ENCODE measurements at regions not wholly inside any gene's neighbourhood (a gene's known extent, or its start where the extent isn't known, plus 50 kb on each side); places are given as distances from the start of the nearest gene placed in this dataset.

GRCh38 chrX:77160301-77160700, 286.9 kb upstream of the FGF16 start:
- TF ChIP-seq RAD21 (IDR thresholded peaks at IDR 0.05) (peak in 1 of 2 donors; percentile 44), RXRA (IDR thresholded peaks at IDR 0.05) (no peak)
- Histone ChIP-seq H3K9me3 (ENCODE audit: control insufficient read depth in 4 of 4, low read length in 3 of 4) (peaks cover 0 to 5% (median 0%) of the 10 kb centered on the region in 4 donors), H3K27me3 (ENCODE audit: control insufficient read depth in 4 of 4, insufficient read depth in 4 of 4, low read length in 3 of 4) (no peaks in the 10 kb centered on the region), H3K36me3 (ENCODE audit: control insufficient read depth in 4 of 4, insufficient read depth in 3 of 4, low read depth in 1 of 4, low read length in 3 of 4) (no peaks in the 10 kb centered on the region), H3K4me3 (ENCODE audit: low read depth in 1 of 3, low read length in 3 of 3) (no peak overlapping the region), H3K9ac (ENCODE audit: low read depth in 1 of 2, low read length in 2 of 2) (no peak overlapping the region), H3K27ac (ENCODE audit: low read depth in 1 of 2, low read length in 2 of 2) (no peak overlapping the region), H3K4me1 (ENCODE audit: control insufficient read depth in 4 of 4, insufficient read depth in 4 of 4, low read length in 3 of 4) (no peaks in the 10 kb centered on the region)
- no peak for DNase-seq (ENCODE audit: low spot score)
- whole genome bisulfite sequencing, result 23% methylated on average over 2 of the region's 2 CpGs

- TF ChIP-seq EGR1 (IDR thresholded peaks at IDR 0.05; ENCODE audit: low read depth in 2 of 2), result no peak
- peak in 1 of 2 donors; percentile 31 for TF ChIP-seq RAD21 (IDR thresholded peaks at IDR 0.05)
- no peak for TF ChIP-seq NR2F2 (IDR thresholded peaks at IDR 0.05)
- peak in 1 of 2 donors; percentile 52 for TF ChIP-seq RXRA (IDR thresholded peaks at IDR 0.05)
- TF ChIP-seq, protein P1, sequence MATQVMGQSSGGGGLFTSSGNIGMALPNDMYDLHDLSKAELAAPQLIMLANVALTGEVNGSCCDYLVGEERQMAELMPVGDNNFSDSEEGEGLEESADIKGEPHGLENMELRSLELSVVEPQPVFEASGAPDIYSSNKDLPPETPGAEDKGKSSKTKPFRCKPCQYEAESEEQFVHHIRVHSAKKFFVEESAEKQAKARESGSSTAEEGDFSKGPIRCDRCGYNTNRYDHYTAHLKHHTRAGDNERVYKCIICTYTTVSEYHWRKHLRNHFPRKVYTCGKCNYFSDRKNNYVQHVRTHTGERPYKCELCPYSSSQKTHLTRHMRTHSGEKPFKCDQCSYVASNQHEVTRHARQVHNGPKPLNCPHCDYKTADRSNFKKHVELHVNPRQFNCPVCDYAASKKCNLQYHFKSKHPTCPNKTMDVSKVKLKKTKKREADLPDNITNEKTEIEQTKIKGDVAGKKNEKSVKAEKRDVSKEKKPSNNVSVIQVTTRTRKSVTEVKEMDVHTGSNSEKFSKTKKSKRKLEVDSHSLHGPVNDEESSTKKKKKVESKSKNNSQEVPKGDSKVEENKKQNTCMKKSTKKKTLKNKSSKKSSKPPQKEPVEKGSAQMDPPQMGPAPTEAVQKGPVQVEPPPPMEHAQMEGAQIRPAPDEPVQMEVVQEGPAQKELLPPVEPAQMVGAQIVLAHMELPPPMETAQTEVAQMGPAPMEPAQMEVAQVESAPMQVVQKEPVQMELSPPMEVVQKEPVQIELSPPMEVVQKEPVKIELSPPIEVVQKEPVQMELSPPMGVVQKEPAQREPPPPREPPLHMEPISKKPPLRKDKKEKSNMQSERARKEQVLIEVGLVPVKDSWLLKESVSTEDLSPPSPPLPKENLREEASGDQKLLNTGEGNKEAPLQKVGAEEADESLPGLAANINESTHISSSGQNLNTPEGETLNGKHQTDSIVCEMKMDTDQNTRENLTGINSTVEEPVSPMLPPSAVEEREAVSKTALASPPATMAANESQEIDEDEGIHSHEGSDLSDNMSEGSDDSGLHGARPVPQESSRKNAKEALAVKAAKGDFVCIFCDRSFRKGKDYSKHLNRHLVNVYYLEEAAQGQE (IDR thresholded peaks at IDR 0.05), result no peak
- TF ChIP-seq, protein P2, sequence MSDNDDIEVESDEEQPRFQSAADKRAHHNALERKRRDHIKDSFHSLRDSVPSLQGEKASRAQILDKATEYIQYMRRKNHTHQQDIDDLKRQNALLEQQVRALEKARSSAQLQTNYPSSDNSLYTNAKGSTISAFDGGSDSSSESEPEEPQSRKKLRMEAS (IDR thresholded peaks at IDR 0.05), result peak; percentile 23
- TF ChIP-seq HNF4G (IDR thresholded peaks at IDR 0.05), result no peak
- no peak for TF ChIP-seq FOXA1 (IDR thresholded peaks at IDR 0.05)
- peak; percentile 24 for TF ChIP-seq FOXA2 (IDR thresholded peaks at IDR 0.05)
- TF ChIP-seq ZBTB33 (IDR thresholded peaks at IDR 0.05), result peak; percentile 17
- TF ChIP-seq, protein P3, sequence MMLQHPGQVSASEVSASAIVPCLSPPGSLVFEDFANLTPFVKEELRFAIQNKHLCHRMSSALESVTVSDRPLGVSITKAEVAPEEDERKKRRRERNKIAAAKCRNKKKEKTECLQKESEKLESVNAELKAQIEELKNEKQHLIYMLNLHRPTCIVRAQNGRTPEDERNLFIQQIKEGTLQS (IDR thresholded peaks at IDR 0.05), result no peak
- no peak for TF ChIP-seq CTCF (IDR thresholded peaks at IDR 0.05; ENCODE audit: low read depth, low read length, missing input control)
- peak; percentile 73 to 81 for TF ChIP-seq HNF4A (conservative IDR thresholded peaks at IDR 0.05)
- peak; percentile 64 for TF ChIP-seq YY1 (IDR thresholded peaks at IDR 0.05)
- peak in 1 of 2 donors; percentile 23 for TF ChIP-seq JUND (IDR thresholded peaks at IDR 0.05)
- no peak for TF ChIP-seq GABPA (IDR thresholded peaks at IDR 0.05 in 1 of 2, conservative IDR thresholded peaks at IDR 0.05 in 1 of 2)
- no peak for TF ChIP-seq TAF1 (conservative IDR thresholded peaks at IDR 0.05)
- TF ChIP-seq SP1 (IDR thresholded peaks at IDR 0.05), result no peak
- H3K36me3 ChIP-seq (ENCODE audit: control insufficient read depth in 4 of 4, insufficient read depth in 3 of 4, low read depth in 1 of 4, low read length in 3 of 4), result no peaks in the 10 kb centered on the region
- WGBS, result 92% methylated on average over 1 of the region's 1 CpG
Measured at GRCh38 chrX:77162777-77163176, 284.4 kb upstream of the FGF16 start.

More at GRCh38 chrX:77162777-77163176, 284.4 kb upstream of the FGF16 start:
- H3K4me1 ChIP-seq (ENCODE audit: control insufficient read depth in 4 of 4, insufficient read depth in 4 of 4, low read length in 3 of 4), result no peaks in the 10 kb centered on the region
- no peak overlapping the region for H3K9ac ChIP-seq (ENCODE audit: low read depth in 1 of 2, low read length in 2 of 2)
- H3K9me3 ChIP-seq (ENCODE audit: control insufficient read depth in 4 of 4, low read length in 3 of 4), result peaks cover 0 to 5% (median 0%) of the 10 kb centered on the region in 4 donors
- H3K4me3 ChIP-seq (ENCODE audit: low read depth in 1 of 3, low read length in 3 of 3), result no peak overlapping the region
- DNase-seq (ENCODE audit: low spot score), result no peak
- no peak overlapping the region for H3K27ac ChIP-seq (ENCODE audit: low read depth in 1 of 2, low read length in 2 of 2)
- H3K27me3 ChIP-seq (ENCODE audit: control insufficient read depth in 4 of 4, insufficient read depth in 4 of 4, low read length in 3 of 4), result no peaks in the 10 kb centered on the region

Measured in liver (tissue), 8 donors.